ENCODE measurements at regions not wholly inside any gene's neighbourhood (a gene's known extent, or its start where the extent isn't known, plus 50 kb on each side); places are given as distances from the start of the nearest gene placed in this dataset.
A peak's percentile ranks its signal among the peaks of the same experiment; 100 is the strongest.

DNA sequence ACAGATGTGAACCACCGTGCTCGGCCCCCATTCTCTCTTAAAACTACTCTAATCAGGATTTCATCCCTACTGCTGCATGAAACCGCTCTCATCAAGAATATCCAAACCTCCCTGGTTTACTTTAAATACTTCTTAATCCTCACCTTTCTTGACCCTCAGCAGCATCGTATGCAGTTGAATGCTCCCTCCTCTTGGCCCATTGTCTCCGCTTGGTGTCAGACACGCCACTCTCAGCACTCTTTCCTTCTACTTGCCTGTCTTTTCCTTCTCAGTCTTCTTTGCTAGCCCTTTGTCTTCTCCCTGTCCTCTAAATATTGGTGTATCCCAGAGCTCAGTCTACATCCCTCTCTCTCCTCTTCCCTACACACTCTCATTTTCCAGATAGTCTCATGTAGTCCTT is 314.9 kb downstream of the MRPL39 start:
- TF ChIP-seq, protein P1, sequence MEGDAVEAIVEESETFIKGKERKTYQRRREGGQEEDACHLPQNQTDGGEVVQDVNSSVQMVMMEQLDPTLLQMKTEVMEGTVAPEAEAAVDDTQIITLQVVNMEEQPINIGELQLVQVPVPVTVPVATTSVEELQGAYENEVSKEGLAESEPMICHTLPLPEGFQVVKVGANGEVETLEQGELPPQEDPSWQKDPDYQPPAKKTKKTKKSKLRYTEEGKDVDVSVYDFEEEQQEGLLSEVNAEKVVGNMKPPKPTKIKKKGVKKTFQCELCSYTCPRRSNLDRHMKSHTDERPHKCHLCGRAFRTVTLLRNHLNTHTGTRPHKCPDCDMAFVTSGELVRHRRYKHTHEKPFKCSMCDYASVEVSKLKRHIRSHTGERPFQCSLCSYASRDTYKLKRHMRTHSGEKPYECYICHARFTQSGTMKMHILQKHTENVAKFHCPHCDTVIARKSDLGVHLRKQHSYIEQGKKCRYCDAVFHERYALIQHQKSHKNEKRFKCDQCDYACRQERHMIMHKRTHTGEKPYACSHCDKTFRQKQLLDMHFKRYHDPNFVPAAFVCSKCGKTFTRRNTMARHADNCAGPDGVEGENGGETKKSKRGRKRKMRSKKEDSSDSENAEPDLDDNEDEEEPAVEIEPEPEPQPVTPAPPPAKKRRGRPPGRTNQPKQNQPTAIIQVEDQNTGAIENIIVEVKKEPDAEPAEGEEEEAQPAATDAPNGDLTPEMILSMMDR (conservative IDR thresholded peaks at IDR 0.05; ENCODE audit: low read depth) = no peak
- DNase-seq (ENCODE audit: low spot score) = no peak
- POLR2A ChIA-PET (ENCODE audit: low non-redundant PET) = no interaction called here
- CTCF ChIA-PET = no interaction called here
- no peak overlapping the region for H3K27ac ChIP-seq

- ChIA-PET CTCF (interaction anchor here (0.6 to 1.6 kb wide), 6 partner anchors 21 to 275 kb away, joined by 3 to 11 read pairs (median 3); no protein-coding TSS in a partner anchor), POLR2A (ENCODE audit: low non-redundant PET) (no interaction called here)
- TF ChIP-seq, protein P1 (conservative IDR thresholded peaks at IDR 0.05; ENCODE audit: low read depth) = no peak
- no peak overlapping the region for H3K27ac ChIP-seq
- peak; percentile 3 for DNase-seq (ENCODE audit: low spot score)
Measured at GRCh38 chr21:25283720-25284119, 323.6 kb downstream of the MRPL39 start.

DNA sequence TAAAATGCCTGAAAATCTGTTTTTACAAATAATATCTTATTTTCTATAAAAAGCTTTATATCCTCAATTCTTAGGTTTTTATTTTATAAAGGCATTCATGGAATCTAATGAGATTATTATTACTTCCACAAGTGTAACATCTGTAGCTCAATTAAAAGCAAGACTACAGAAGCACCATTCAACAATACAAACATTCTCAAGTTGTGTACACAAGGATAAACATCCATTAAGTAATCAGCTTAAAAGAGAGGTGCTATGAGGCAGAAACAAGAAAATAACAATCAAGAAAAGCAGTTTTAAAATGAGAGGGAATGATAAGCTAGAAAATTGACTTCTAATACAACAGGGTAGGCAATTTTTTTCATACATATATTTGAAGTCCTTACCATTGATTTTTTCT is 326.1 kb downstream of the MRPL39 start:
- H3K27ac ChIP-seq = no peak overlapping the region
- no peak for DNase-seq (ENCODE audit: low spot score)
- TF ChIP-seq, protein P1 (conservative IDR thresholded peaks at IDR 0.05; ENCODE audit: low read depth) = no peak
- ChIA-PET CTCF (no interaction called here), POLR2A (ENCODE audit: low non-redundant PET) (no interaction called here)

- H3K27ac ChIP-seq = no peak overlapping the region
- TF ChIP-seq, protein P1 (conservative IDR thresholded peaks at IDR 0.05; ENCODE audit: low read depth) = no peak
- CTCF ChIA-PET = interaction anchor here (0.7 kb wide), 3 partner anchors 33 to 1989 kb away, joined by 3 to 6 read pairs (median 3); no protein-coding TSS in a partner anchor
- no peak for DNase-seq (ENCODE audit: low spot score)
- POLR2A ChIA-PET (ENCODE audit: low non-redundant PET) = no interaction called here
Measured at GRCh38 chr21:25280061-25280460, 327.2 kb downstream of the MRPL39 start.

DNA sequence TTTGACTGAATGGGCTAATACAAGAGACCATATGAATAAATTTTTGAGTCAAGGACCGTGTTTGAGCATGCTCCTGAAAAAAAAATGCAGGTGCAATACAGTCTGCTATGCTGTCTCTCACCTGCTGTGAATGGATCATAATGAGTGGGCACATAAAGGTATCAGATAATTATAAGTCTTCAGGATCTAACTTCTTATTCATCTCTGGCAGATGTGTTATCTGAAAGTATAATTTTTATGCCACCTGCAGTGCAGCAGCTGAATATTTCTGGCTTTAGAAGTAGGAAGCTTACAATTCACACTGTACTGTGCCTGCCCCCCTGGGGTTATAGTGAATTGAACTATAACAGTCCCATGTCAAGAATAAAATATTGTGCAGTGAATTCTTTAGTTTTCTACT is 333.3 kb downstream of the MRPL39 start:
- POLR2A ChIA-PET (ENCODE audit: low non-redundant PET) = no interaction called here
- TF ChIP-seq, protein P1 (conservative IDR thresholded peaks at IDR 0.05; ENCODE audit: low read depth) = no peak
- CTCF ChIA-PET = no interaction called here
- DNase-seq (ENCODE audit: low spot score) = no peak
- H3K27ac ChIP-seq = no peak overlapping the region

GRCh38 chr21:25254491-25255174 is 352.6 kb downstream of the MRPL39 start:
- ChIA-PET POLR2A (ENCODE audit: low non-redundant PET) (no interaction called here), CTCF (interaction anchor here (0.9 kb wide), 1 partner anchor 11 kb away, joined by 3 read pairs; no protein-coding TSS in a partner anchor)
- no peak for DNase-seq (ENCODE audit: low spot score)

More at GRCh38 chr21:25254491-25255174, 352.6 kb downstream of the MRPL39 start:
- TF ChIP-seq, protein P1 (conservative IDR thresholded peaks at IDR 0.05; ENCODE audit: low read depth) = no peak
- H3K27ac ChIP-seq = no peak overlapping the region

All from RWPE1 (cell line).